22Rv1 (cell line): ENCODE measurements at regions not wholly inside any gene's neighbourhood (a gene's known extent, or its start where the extent isn't known, plus 50 kb on each side); places are given as distances from the start of the nearest gene placed in this dataset.

Source experiments
- CTCF ChIP-seq: fragments of 450-650 bp; IDR thresholded peaks from 2 replicates; pipeline ENCODE4 v1.5.1; 2017; ENCODE audit warnings: mild to moderate bottlenecking
- ZFX ChIP-seq: fragments of 450-650 bp; IDR thresholded peaks from 2 replicates; pipeline ENCODE4 v1.6.1; 2017; ENCODE audit warnings: antibody characterized with exemption, borderline replicate concordance

DNA sequence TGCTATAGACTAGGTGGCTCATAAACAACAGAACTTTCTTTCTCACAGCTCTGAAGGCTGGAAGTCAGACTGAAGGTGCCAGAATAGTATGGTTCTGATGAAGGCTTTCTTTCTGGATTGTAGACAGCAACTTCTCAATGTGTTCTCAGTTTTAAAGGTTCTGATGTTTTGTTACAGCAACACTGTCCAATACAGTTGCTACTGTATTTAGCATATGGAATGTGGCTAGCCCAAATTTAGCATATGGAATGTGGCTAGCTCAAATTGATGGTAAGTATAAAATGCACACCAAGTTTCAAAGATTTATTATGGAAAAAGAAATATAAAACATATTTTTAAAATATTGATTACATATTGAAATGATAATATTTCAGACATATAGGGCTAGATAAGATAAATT lies 145.3 kb downstream of the MBL2 start:
- TF ChIP-seq CTCF (no peak), ZFX (no peak)
